Suprapubic skin (tissue), 4 donors: ENCODE measurements at regions not wholly inside any gene's neighbourhood (a gene's known extent, or its start where the extent isn't known, plus 50 kb on each side); places are given as distances from the start of the nearest gene placed in this dataset.

ENCODE experiments used
- DNase-seq, 2 donors: peaks; one replicate each; pipeline ENCODE4 v3.0.0-alpha.2; 2019; ENCODE audit warnings: low spot score in 2 of 2
- H3K27ac ChIP-seq: fragments of 200-600 bp; sonication (generic); one replicate; pipeline ENCODE4 v1.5.1; 2019
- H3K27me3 ChIP-seq: fragments of 200-600 bp; sonication (generic); one replicate; pipeline ENCODE4 v1.5.1; 2019
- H3K36me3 ChIP-seq: fragments of 200-600 bp; sonication (generic); one replicate; pipeline ENCODE4 v1.5.1; 2019
- H3K4me1 ChIP-seq: fragments of 200-600 bp; sonication (generic); one replicate; pipeline ENCODE4 v1.5.1; 2019
- H3K4me3 ChIP-seq: fragments of 200-600 bp; sonication (generic); one replicate; pipeline ENCODE4 v1.5.1; 2019; ENCODE audit warnings: mild to moderate bottlenecking
- H3K9me3 ChIP-seq: fragments of 200-600 bp; sonication (generic); one replicate; pipeline ENCODE4 v1.5.1; 2019
- EP300 ChIP-seq: sonication (generic); formaldehyde crosslinking; IDR thresholded peaks from one replicate; pipeline ENCODE4 v1.6.1; 2017; ENCODE audit warnings: antibody characterized with exemption
- POLR2A ChIP-seq, 2 donors: fragments of 450-650 bp; IDR thresholded peaks; one replicate each; pipeline ENCODE4 v1.6.1; 2017; ENCODE audit warnings: antibody characterized with exemption in 2 of 2, mild to moderate bottlenecking in 2 of 2, moderate library complexity in 2 of 2
- POLR2AphosphoS5 ChIP-seq, 3 donors: sonication (generic); formaldehyde crosslinking; IDR thresholded peaks; one replicate each; pipeline ENCODE4 v1.6.1; 2017; ENCODE audit warnings: antibody characterized with exemption in 3 of 3
- WGBS: methylation state at CpG from one replicate; pipeline ENCODE4 v1.1.5; 2018; 5-methylcytosine and 5-hydroxymethylcytosine counted together
- TF ChIP-seq, protein P1 (sequence below), 2 donors: fragments of 200-600 bp in 1 of 2; fragments of 450-650 bp in 1 of 2; sonication (generic) in 1 of 2; IDR thresholded peaks; one replicate each; pipeline ENCODE4 v1.5.1; 2016 to 2019; ENCODE audit warnings: antibody characterized with exemption in 2 of 2, mild to moderate bottlenecking in 1 of 2, moderate library complexity in 1 of 2

DNA sequence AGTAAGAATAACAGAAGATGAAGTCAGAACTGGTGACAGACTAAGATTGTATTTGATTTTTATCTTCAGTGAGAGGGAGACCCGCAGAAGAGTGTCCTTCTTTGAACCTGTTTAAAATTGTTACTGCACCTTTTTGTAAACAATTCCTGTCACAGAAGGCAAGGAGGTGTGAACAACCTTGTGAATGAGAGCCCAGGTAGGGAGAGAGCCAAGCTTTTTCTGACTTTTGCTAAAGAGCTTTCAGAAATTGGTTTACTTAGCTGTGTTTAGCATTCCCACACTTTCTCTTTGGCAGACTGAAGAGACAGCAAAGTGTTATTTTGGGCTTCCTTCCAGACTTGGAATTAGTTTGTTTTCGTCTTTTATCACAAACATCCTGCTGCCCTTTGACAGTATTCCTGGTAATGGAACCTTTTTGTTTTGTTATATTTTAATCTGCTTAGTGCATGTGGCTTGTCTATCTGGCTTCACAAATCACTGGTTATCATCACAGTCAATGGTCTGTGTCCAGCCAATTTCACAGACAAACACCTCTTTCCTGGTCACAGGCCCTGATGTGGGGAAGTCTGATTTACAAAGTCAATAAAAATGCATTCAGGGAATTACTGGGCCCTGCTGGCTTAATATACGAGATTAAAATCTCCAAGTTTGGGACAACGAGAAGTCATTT, 85.7 kb upstream of the HS3ST2 start:
- TF ChIP-seq POLR2A (IDR thresholded peaks at IDR 0.05), result no peak
- no peak for DNase-seq
- Histone ChIP-seq H3K27me3 (no peaks in the 10 kb centered on the region), H3K36me3 (no peaks in the 10 kb centered on the region), H3K9me3 (no peaks in the 10 kb centered on the region), H3K4me1 (peaks cover 19% of the 10 kb centered on the region), H3K4me3 (no peak overlapping the region), H3K27ac (no peak overlapping the region)
- WGBS, result 27% methylated on average over 4 of the region's 4 CpGs

DNA sequence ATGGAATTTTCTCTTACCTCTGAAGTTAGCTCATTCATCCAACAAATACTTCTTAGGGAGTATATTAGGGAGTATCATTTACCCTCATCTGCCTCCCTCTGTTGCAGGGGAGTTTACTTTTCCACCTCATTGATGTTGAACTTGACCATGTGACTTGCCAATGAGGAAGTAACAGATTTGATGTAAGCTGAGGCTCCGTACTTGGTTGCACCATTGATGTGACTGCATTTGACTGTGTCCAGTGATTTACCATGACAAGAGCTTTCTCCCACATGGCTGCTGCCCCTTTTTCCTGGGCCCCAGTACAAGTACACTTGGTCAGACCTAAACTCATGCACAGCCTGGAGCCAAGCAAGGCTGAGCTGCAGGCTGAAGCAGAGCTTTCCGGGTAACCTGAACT, 81.6 kb upstream of the HS3ST2 start:
- TF ChIP-seq POLR2A (IDR thresholded peaks at IDR 0.05), result no peak
- TF ChIP-seq, protein P1, sequence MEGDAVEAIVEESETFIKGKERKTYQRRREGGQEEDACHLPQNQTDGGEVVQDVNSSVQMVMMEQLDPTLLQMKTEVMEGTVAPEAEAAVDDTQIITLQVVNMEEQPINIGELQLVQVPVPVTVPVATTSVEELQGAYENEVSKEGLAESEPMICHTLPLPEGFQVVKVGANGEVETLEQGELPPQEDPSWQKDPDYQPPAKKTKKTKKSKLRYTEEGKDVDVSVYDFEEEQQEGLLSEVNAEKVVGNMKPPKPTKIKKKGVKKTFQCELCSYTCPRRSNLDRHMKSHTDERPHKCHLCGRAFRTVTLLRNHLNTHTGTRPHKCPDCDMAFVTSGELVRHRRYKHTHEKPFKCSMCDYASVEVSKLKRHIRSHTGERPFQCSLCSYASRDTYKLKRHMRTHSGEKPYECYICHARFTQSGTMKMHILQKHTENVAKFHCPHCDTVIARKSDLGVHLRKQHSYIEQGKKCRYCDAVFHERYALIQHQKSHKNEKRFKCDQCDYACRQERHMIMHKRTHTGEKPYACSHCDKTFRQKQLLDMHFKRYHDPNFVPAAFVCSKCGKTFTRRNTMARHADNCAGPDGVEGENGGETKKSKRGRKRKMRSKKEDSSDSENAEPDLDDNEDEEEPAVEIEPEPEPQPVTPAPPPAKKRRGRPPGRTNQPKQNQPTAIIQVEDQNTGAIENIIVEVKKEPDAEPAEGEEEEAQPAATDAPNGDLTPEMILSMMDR (IDR thresholded peaks at IDR 0.05), result no peak
- no peak for TF ChIP-seq POLR2AphosphoS5 (IDR thresholded peaks at IDR 0.05)
- no peak for TF ChIP-seq EP300
- H3K4me3 ChIP-seq, result no peak overlapping the region
- no peaks in the 10 kb centered on the region for H3K9me3 ChIP-seq
- H3K27ac ChIP-seq, result no peak overlapping the region
- H3K27me3 ChIP-seq, result no peaks in the 10 kb centered on the region
- peaks cover 18% of the 10 kb centered on the region for H3K4me1 ChIP-seq
- no peaks in the 10 kb centered on the region for H3K36me3 ChIP-seq
- no peak for DNase-seq
- WGBS, result 91% methylated on average over 2 of the region's 2 CpGs

DNA sequence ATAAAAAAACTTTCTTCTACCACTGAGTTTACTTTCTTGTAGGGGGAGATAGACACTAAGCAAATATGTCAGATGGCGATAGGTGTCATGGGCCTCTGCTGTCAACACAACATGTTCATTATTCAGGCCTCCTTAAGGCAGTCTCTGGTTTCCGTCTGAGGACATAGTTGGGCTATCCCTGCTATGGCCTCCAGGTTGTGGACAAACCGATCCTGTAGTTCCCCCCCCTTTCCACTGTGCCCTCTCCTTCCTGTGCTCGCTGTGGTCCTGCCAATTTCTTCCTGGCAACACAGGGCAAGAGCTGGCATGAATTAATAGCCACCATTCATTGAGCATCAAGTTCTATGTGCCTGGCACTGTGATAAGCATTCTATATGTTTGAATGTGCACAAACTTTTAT, 81.0 kb upstream of the HS3ST2 start:
- Histone ChIP-seq H3K36me3 (no peaks in the 10 kb centered on the region), H3K9me3 (no peaks in the 10 kb centered on the region), H3K27ac (no peak overlapping the region), H3K27me3 (no peaks in the 10 kb centered on the region), H3K4me1 (peaks cover 13% of the 10 kb centered on the region), H3K4me3 (no peak overlapping the region)
- no peak for TF ChIP-seq POLR2A (IDR thresholded peaks at IDR 0.05)
- no peak for TF ChIP-seq POLR2AphosphoS5 (IDR thresholded peaks at IDR 0.05)
- TF ChIP-seq, protein P1 (IDR thresholded peaks at IDR 0.05), result no peak
- no peak for TF ChIP-seq EP300
- no peak for DNase-seq
- WGBS, result 86% methylated on average over 4 of the region's 4 CpGs

DNA sequence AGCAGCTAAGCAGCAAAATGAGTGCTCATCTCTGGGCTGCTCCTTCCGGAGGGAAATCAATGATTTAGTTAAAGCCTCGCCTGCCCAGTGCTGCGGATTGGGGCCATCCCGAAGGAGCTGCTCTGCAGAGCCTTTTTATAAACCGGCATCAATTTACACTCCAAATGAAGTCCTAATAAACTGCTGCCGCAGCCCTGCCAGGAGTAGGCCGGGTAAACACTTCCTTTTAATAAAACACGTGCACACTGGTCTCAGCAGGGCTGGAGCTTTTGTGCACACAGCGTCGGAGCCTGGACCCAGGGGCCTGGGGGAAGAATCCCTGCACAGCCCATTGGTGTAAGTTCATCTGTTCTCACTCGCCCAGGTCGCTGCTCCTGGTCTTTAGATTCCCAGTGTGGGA, 79.6 kb upstream of the HS3ST2 start:
- TF ChIP-seq, protein P1 (IDR thresholded peaks at IDR 0.05), result no peak
- TF ChIP-seq EP300 (no peak), POLR2A (IDR thresholded peaks at IDR 0.05) (no peak), POLR2AphosphoS5 (IDR thresholded peaks at IDR 0.05) (no peak)
- Histone ChIP-seq H3K27ac (no peak overlapping the region), H3K36me3 (no peaks in the 10 kb centered on the region), H3K4me3 (no peak overlapping the region), H3K4me1 (no peaks in the 10 kb centered on the region), H3K9me3 (no peaks in the 10 kb centered on the region), H3K27me3 (no peaks in the 10 kb centered on the region)
- WGBS, result 55% methylated on average over 6 of the region's 12 CpGs
- DNase-seq, result no peak

DNA sequence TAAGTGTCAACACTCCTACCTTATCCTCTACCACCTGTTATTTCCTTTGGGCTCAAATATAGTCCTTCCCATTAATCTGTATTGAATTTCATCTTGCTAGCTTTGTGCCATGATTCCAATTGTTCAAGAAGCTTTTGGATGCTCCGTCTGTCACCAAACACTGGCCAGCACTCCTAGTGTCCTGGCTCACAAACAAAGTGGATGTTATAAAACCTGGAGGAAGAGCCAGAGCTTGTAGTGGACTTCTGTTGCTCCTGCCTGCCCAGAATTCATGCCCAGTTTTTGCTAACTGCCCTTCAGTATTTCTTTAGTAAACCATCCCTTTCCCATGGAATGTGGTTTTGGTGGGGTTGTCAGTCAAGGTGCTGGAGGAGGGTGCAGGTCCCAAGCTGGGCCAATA, 77.2 kb upstream of the HS3ST2 start:
- TF ChIP-seq POLR2A (IDR thresholded peaks at IDR 0.05) (no peak), EP300 (no peak), POLR2AphosphoS5 (IDR thresholded peaks at IDR 0.05) (no peak)
- TF ChIP-seq, protein P1 (IDR thresholded peaks at IDR 0.05), result no peak

DNA sequence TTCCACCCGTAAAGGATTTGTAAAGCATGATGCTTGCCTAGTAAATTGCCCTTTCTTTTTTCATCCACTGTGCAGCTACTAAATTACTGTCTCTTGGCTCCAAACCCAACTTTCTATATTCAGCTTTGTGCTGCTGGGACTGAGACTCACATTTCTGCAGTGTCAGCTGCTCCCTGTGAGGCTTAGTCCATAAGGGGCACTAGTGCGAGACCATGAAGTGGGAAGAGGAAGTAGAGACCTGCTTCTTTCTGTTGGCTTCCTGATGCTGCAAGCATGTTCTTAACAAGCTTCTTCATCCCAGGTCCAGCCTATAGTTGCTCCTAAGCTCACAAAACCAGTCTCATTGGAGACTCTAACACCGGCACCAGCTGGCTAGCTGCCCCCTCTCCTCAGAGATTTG, 74.9 kb upstream of the HS3ST2 start:
- Histone ChIP-seq H3K4me3 (no peak overlapping the region), H3K27me3 (no peaks in the 10 kb centered on the region), H3K9me3 (no peaks in the 10 kb centered on the region), H3K27ac (no peak overlapping the region), H3K4me1 (no peaks in the 10 kb centered on the region), H3K36me3 (no peaks in the 10 kb centered on the region)
- no peak for TF ChIP-seq EP300
- TF ChIP-seq POLR2A (IDR thresholded peaks at IDR 0.05), result no peak
- TF ChIP-seq, protein P1 (IDR thresholded peaks at IDR 0.05), result no peak
- no peak for TF ChIP-seq POLR2AphosphoS5 (IDR thresholded peaks at IDR 0.05)
- no peak for DNase-seq
- WGBS, result 67% methylated on average over 3 of the region's 3 CpGs

More for the DNA sequence above, 77.2 kb upstream of the HS3ST2 start:
- Histone ChIP-seq H3K27me3 (no peaks in the 10 kb centered on the region), H3K27ac (no peak overlapping the region), H3K4me3 (no peak overlapping the region), H3K9me3 (no peaks in the 10 kb centered on the region), H3K36me3 (no peaks in the 10 kb centered on the region), H3K4me1 (no peaks in the 10 kb centered on the region)
- 78% methylated on average over 1 of the region's 1 CpG for WGBS
- DNase-seq, result no peak
